Endodermal cell (in vitro differentiated cells): ENCODE measurements at regions not wholly inside any gene's neighbourhood (a gene's known extent, or its start where the extent isn't known, plus 50 kb on each side); places are given as distances from the start of the nearest gene placed in this dataset.

Experiments
- DNase-seq: peaks from one replicate; pipeline ENCODE4 v3.0.0-alpha.2; 2017
- H3K27ac ChIP-seq: 2 replicates; pipeline ENCODE4 v1.5.1; 2013; ENCODE audit warnings: mild to moderate bottlenecking, low read depth, low read length, moderate library complexity
- H3K27me3 ChIP-seq: 2 replicates; pipeline ENCODE4 v1.6.1; 2013; ENCODE audit warnings: mild to moderate bottlenecking, low read length, moderate library complexity; ENCODE audit not compliant: insufficient read depth, control insufficient read depth, poor library complexity, severe bottlenecking
- H3K36me3 ChIP-seq: 2 replicates; pipeline ENCODE4 v1.7.0; 2013; ENCODE audit warnings: mild to moderate bottlenecking, low read length, moderate library complexity; ENCODE audit not compliant: control insufficient read depth, insufficient read depth
- H3K4me1 ChIP-seq: one replicate; pipeline ENCODE4 v1.7.0; 2013; ENCODE audit warnings: low read length; ENCODE audit not compliant: control insufficient read depth, insufficient read depth
- H3K4me3 ChIP-seq: 2 replicates; pipeline ENCODE4 v1.5.1; 2013; ENCODE audit warnings: mild to moderate bottlenecking, low read length, moderate library complexity
- H3K9ac ChIP-seq: 2 replicates; pipeline ENCODE4 v1.6.1; 2013; ENCODE audit warnings: mild to moderate bottlenecking, low read length, moderate library complexity; ENCODE audit not compliant: poor library complexity, severe bottlenecking; ENCODE audit errors: extremely low read depth
- H3K9me3 ChIP-seq: 2 replicates; pipeline ENCODE4 v1.6.1; 2013; ENCODE audit warnings: mild to moderate bottlenecking, low read length, moderate library complexity; ENCODE audit not compliant: control insufficient read depth
- H3K27ac Mint-ChIP-seq: 2 replicates; pipeline ENCODE4 v1.8.0; 2020; ENCODE audit warnings: mixed read lengths
- H3K27me3 Mint-ChIP-seq: 2 replicates; pipeline ENCODE4 v1.8.0; 2021; ENCODE audit warnings: mild to moderate bottlenecking, mixed read lengths; ENCODE audit not compliant: insufficient read depth
- H3K36me3 Mint-ChIP-seq: 2 replicates; pipeline ENCODE4 v1.8.0; 2020; ENCODE audit warnings: low read depth, mixed read lengths
- H3K4me1 Mint-ChIP-seq: 2 replicates; pipeline ENCODE4 v1.8.0; 2020; ENCODE audit warnings: mixed read lengths
- H3K4me3 Mint-ChIP-seq: 2 replicates; pipeline ENCODE4 v1.8.0; 2020; ENCODE audit warnings: mild to moderate bottlenecking, moderate library complexity, mixed read lengths
- H3K9me3 Mint-ChIP-seq: 2 replicates; pipeline ENCODE4 v1.8.0; 2020; ENCODE audit warnings: mild to moderate bottlenecking, mixed read lengths
- WGBS, 2 experiments: methylation state at CpG; one replicate each; pipeline versions ENCODE4 v1.1.5 to v1.1.7; 2013; ENCODE audit warnings: missing lambda C conversion rate in 2 of 2, mixed read lengths in 1 of 2; ENCODE audit not compliant: insufficient coverage in 1 of 2, insufficient read length in 1 of 2; 5-methylcytosine and 5-hydroxymethylcytosine counted together
- TF ChIP-seq, protein P1 (sequence below): fragments of 200-600 bp; sonication (generic); conservative IDR thresholded peaks from 2 replicates; pipeline ENCODE4 v1.5.0; 2021; ENCODE audit warnings: antibody characterized with exemption, mild to moderate bottlenecking

DNA sequence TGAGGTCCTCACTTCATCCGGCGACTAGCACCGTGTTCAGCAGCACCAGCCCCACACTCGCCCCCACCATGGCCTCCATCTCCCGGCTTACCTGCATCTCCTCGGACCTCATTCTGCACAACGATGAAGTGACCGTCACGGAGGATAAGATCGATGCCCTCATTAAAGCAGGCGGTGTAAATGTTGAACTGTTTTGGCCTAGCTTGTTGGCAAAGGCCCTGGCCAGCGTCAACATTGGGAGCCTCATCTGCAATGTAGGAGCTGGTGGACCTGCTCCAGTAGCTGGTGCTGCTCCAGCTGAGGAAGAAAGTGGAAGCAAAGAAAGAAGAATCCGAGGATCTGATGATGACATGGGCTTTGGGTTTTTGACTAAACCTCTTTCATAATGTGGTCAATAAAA, 70.5 kb upstream of the MYCN start:
- no peak overlapping the region for H3K9ac ChIP-seq
- H3K27me3 Mint-ChIP-seq = no peaks in the 10 kb centered on the region
- H3K4me3 Mint-ChIP-seq = no peak overlapping the region
- H3K4me1 ChIP-seq = no peaks in the 10 kb centered on the region
- no peaks in the 10 kb centered on the region for H3K9me3 ChIP-seq
- H3K27ac Mint-ChIP-seq = no peak overlapping the region
- no peaks in the 10 kb centered on the region for H3K9me3 Mint-ChIP-seq
- no peaks in the 10 kb centered on the region for H3K36me3 ChIP-seq
- H3K4me3 ChIP-seq = no peak overlapping the region
- DNase-seq = no peak
- H3K27me3 ChIP-seq = no peaks in the 10 kb centered on the region
- TF ChIP-seq, protein P1, sequence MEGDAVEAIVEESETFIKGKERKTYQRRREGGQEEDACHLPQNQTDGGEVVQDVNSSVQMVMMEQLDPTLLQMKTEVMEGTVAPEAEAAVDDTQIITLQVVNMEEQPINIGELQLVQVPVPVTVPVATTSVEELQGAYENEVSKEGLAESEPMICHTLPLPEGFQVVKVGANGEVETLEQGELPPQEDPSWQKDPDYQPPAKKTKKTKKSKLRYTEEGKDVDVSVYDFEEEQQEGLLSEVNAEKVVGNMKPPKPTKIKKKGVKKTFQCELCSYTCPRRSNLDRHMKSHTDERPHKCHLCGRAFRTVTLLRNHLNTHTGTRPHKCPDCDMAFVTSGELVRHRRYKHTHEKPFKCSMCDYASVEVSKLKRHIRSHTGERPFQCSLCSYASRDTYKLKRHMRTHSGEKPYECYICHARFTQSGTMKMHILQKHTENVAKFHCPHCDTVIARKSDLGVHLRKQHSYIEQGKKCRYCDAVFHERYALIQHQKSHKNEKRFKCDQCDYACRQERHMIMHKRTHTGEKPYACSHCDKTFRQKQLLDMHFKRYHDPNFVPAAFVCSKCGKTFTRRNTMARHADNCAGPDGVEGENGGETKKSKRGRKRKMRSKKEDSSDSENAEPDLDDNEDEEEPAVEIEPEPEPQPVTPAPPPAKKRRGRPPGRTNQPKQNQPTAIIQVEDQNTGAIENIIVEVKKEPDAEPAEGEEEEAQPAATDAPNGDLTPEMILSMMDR = no peak
- 96 to 97% methylated on average over 5 to 13 of the region's 13 CpGs for WGBS, 2 experiments
- no peaks in the 10 kb centered on the region for H3K4me1 Mint-ChIP-seq
- H3K27ac ChIP-seq = no peak overlapping the region
- H3K36me3 Mint-ChIP-seq = no peaks in the 10 kb centered on the region

DNA sequence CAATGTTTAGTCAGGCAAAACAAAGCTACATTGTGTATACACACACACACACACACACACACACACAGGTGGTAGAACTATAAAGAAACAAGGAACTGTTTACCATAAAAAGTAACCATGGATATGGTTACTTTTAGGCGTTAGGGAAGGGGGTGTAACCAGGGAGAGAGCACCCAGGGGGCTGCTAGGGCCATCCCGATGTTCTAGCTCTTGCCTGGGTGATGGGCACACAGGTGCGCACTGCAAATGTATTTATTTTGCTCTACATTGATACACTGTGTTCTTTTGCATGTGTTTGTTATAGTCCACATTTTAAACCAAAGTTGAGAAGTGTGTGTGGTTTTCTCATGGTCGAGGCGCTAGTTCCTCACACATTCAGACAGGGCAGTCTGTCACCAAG, 69.8 kb upstream of the MYCN start:
- no peaks in the 10 kb centered on the region for H3K27me3 ChIP-seq
- DNase-seq = no peak
- H3K4me3 Mint-ChIP-seq = no peak overlapping the region
- no peaks in the 10 kb centered on the region for H3K27me3 Mint-ChIP-seq
- WGBS, 2 experiments = 98% methylated on average over 4 to 5 of the region's 5 CpGs
- H3K9me3 ChIP-seq = no peaks in the 10 kb centered on the region
- H3K4me1 Mint-ChIP-seq = no peaks in the 10 kb centered on the region
- no peaks in the 10 kb centered on the region for H3K36me3 ChIP-seq
- H3K4me1 ChIP-seq = no peaks in the 10 kb centered on the region
- no peaks in the 10 kb centered on the region for H3K9me3 Mint-ChIP-seq
- H3K36me3 Mint-ChIP-seq = no peaks in the 10 kb centered on the region
- no peak overlapping the region for H3K9ac ChIP-seq
- H3K27ac Mint-ChIP-seq = no peak overlapping the region
- H3K27ac ChIP-seq = no peak overlapping the region
- TF ChIP-seq, protein P1 = no peak
- no peak overlapping the region for H3K4me3 ChIP-seq

DNA sequence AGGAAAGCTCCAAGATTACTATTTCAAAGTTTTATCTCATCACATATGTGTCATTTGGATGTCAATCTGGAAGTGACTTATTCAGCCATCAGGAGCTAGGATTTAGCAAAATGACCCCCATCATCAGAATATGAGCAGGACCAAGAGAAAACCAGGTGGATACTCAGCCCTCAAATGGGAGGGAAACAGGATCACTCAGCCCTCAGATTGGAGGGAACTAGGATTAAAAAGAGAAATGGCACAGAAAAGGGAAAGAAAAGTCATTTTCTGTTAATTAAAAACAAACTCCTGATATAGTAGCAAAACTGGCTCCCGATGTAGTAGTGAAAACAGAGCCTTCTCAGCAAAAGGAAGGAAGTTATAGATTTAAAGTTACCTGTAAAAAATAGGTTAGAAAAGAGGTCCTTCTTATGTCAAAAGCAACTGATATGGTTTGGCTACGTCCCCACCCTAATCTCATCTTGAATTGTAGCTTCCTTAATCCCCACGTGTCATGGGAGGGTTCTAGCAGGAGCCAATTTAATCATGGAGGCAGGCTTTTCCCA, 69.0 kb upstream of the MYCN start:
- no peaks in the 10 kb centered on the region for H3K27me3 Mint-ChIP-seq
- no peak overlapping the region for H3K4me3 ChIP-seq
- H3K4me3 Mint-ChIP-seq = no peak overlapping the region
- no peaks in the 10 kb centered on the region for H3K9me3 Mint-ChIP-seq
- no peaks in the 10 kb centered on the region for H3K4me1 ChIP-seq
- no peak overlapping the region for H3K9ac ChIP-seq
- no peaks in the 10 kb centered on the region for H3K36me3 Mint-ChIP-seq
- H3K27ac ChIP-seq = no peak overlapping the region
- H3K9me3 ChIP-seq = no peaks in the 10 kb centered on the region
- TF ChIP-seq, protein P1 = no peak
- no peaks in the 10 kb centered on the region for H3K4me1 Mint-ChIP-seq
- H3K27me3 ChIP-seq = no peaks in the 10 kb centered on the region
- WGBS, 2 experiments = 93 to 97% methylated on average over 3 of the region's 3 CpGs
- no peak for DNase-seq
- no peak overlapping the region for H3K27ac Mint-ChIP-seq
- H3K36me3 ChIP-seq = no peaks in the 10 kb centered on the region
